Posterior cingulate gyrus (tissue), 11 donors: ENCODE measurements at regions not wholly inside any gene's neighbourhood (a gene's known extent, or its start where the extent isn't known, plus 50 kb on each side); places are given as distances from the start of the nearest gene placed in this dataset.

Experiments
- DNase-seq, 10 donors: peaks; one replicate each; pipeline versions ENCODE4 v3.0.0 to v3.0.0-alpha.2; 2020 to 2021; ENCODE audit warnings: mixed read lengths in 3 of 10
- intact Hi-C: fragments of 100-400 bp; cut with DNase I; formaldehyde crosslinking; loops from one replicate; pipeline ENCODE4 v1.15.1; 2023

- no peak for DNase-seq
- intact Hi-C loops: no loop called here
Observed at GRCh38 chr15:36358523-36358922, 220.9 kb upstream of the CDIN1 start.

- no peak for DNase-seq
- intact Hi-C loops: no loop called here
Observed at GRCh38 chr15:36359286-36359685, 220.1 kb upstream of the CDIN1 start.

DNA sequence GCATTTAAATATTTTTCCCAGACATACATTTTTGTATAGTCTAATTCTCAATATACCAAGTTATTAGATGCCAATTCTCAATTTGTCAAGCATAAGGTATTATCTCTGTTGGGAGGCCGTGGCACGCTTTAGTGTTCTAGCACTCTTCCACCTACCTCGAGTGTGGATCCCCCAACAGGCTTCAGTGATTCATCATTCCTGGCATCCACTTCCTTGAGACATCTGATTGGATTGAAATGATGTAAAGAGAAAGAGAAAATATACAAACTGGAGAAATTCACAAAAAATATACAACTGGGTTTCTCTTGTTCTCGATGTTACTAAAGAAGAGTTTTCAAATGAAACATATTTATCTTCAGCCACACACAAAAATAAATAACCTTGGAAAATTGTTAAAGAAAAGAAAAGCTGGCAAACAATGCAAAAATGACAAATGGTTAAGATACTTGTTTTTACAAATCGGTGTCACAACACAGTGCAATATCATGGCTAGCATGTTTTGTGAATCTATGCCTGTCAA, 218.0 kb upstream of the CDIN1 start:
- peak in 1 of 10 donors; percentile 35 for DNase-seq
- intact Hi-C loops: no loop called here

DNA sequence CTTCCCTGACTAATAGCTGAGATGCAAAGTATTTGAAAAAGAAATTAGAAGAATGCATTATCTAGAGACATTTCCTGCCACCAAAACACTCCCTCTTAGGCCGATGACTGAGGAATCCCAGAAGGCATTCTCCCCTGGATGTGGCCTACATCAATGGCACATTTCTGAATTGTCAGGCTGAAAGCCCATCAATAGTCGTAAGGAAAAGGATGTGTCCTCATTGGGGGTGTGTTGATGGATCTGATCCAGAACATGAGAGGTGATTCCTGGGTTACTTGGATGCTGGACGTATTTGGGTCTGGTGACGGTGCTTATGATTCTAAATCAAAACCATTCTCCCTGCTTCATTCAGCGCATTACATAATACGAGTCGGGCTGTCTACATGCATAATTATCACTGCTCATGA, 216.9 kb upstream of the CDIN1 start:
- DNase-seq: no peak
- intact Hi-C loops: no loop called here

- DNase-seq: no peak
- intact Hi-C loops: no loop called here
Observed at GRCh38 chr15:36363335-36363734, 216.1 kb upstream of the CDIN1 start.

- DNase-seq: no peak
- intact Hi-C loops: no loop called here
Observed at GRCh38 chr15:36364377-36364776, 215.0 kb upstream of the CDIN1 start.

GRCh38 chr15:36365963-36366362, 213.5 kb upstream of the CDIN1 start:
- DNase-seq: no peak
- intact Hi-C loops: no loop called here

GRCh38 chr15:36370051-36370730, 209.2 kb upstream of the CDIN1 start:
- no peak for DNase-seq
- intact Hi-C loops: no loop called here

- intact Hi-C loops: no loop called here
- no peak for DNase-seq
Observed at GRCh38 chr15:36370731-36371112, 208.7 kb upstream of the CDIN1 start.

GRCh38 chr15:36371509-36371908, 207.9 kb upstream of the CDIN1 start:
- DNase-seq: no peak
- intact Hi-C loops: no loop called here

GRCh38 chr15:36372968-36373367, 206.5 kb upstream of the CDIN1 start:
- intact Hi-C loops: no loop called here
- DNase-seq: no peak

DNA sequence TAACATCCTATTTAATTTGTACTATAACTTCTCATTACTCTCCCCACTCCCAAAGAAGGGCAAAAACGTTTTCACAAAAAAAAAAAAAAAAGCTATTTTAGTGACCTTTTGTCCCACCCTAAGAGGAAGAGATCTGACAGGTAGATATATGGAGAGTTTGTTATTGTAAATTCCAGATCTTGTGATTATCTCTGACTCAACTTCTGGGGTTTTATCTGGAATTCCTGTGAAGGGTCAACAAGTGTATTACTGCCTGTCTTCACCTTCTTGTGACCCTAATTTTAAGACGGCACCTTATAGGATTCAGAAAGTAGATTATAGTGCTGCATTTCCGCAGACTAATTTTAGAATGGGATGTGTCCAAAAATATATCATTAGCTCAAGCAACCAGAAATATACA, 205.9 kb upstream of the CDIN1 start:
- no peak for DNase-seq
- intact Hi-C loops: no loop called here

DNA sequence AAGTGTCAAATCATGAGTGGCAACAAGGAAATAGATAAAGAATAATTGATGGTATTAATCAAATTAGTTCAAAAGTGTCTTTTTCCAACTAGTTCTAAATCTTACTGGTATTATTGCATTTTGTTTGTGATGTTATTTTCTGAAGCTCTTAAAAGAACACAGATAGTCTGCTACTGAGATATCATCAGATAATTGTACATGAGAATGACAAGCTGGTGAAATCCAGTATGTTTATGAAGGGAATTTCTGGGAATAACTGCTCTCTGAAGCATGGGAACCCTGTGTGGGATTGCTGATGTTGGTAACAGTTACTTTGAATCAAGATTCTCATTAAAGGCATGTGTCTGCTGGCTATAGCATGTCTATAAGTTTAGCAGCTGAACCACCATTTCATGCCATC, 190.3 kb upstream of the CDIN1 start:
- intact Hi-C loops: no loop called here

GRCh38 chr15:36390491-36390890, 188.9 kb upstream of the CDIN1 start:
- intact Hi-C loops: no loop called here
- no peak for DNase-seq

More for the DNA sequence above, 190.3 kb upstream of the CDIN1 start:
- no peak for DNase-seq

GRCh38 chr15:36392676-36393266, 186.7 kb upstream of the CDIN1 start:
- no peak for DNase-seq
- intact Hi-C loops: no loop called here

GRCh38 chr15:36398212-36398611, 181.2 kb upstream of the CDIN1 start:
- intact Hi-C loops: no loop called here
- DNase-seq: no peak

- intact Hi-C loops: no loop called here
- peak in 1 of 10 donors; percentile 59 for DNase-seq
Observed at GRCh38 chr15:36399276-36399675, 180.2 kb upstream of the CDIN1 start.

GRCh38 chr15:36400936-36401585, 178.4 kb upstream of the CDIN1 start:
- intact Hi-C loops: no loop called here
- no peak for DNase-seq

DNA sequence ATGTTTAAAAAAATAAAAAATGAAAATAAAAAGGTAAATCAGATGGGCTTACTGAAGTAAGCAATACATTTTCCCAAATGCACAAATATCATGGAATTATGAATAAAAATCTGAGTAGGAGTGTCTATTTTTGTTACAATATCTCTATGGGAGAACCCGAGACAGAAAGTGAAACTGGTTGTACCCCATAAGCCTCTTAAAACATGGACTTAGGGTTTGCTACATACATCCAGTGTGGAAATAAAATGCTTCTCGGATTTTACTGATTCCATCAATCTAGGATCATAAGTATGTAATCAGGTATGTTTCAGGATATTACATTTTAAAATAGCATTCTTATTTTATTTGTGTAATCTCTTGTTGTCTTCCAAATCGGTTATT, 177.8 kb upstream of the CDIN1 start:
- intact Hi-C loops: no loop called here
- no peak for DNase-seq

DNA sequence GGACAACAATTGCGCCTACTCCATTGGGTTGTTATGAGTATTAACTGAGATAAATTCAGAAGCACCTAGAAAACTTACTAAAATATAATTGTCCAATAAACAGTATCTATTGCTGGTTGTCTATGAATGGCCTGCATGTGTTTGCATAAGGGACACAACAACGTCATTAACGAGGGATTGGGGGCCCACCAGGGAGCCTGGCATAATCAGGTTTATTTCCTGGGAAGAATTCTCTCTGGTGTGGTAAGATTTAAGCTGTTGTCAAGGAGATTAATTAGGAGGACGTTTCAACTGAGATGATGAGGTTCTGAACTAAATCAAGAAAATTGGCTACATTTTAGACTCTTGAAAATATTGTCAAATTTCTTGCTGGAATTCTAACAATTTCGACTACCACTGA, 176.1 kb upstream of the CDIN1 start:
- no peak for DNase-seq
- intact Hi-C loops: no loop called here

DNA sequence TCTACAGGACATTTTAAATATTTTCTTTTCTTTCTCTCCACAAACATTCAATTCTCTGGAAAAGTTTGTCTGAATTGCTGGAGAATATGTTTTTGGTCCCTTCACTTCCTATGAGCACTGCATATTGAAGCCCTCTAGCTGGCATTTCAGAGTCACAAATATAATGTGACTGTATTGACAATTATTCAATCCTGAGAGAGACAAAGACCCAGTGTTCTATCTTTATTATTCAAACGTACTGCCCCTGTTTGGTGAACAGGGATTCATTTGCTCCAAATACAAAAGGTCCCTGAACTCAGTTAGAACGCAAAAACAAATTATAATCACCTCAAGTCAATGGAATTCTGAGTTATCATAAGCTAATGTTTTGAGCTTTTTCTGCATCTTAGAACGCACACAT, 173.1 kb upstream of the CDIN1 start:
- no peak for DNase-seq
- intact Hi-C loops: no loop called here

- intact Hi-C loops: no loop called here
- DNase-seq: no peak
Observed at GRCh38 chr15:36406911-36407310, 172.5 kb upstream of the CDIN1 start.
